ENCODE measurements at regions not wholly inside any gene's neighbourhood (a gene's known extent, or its start where the extent isn't known, plus 50 kb on each side); places are given as distances from the start of the nearest gene placed in this dataset.

DNA sequence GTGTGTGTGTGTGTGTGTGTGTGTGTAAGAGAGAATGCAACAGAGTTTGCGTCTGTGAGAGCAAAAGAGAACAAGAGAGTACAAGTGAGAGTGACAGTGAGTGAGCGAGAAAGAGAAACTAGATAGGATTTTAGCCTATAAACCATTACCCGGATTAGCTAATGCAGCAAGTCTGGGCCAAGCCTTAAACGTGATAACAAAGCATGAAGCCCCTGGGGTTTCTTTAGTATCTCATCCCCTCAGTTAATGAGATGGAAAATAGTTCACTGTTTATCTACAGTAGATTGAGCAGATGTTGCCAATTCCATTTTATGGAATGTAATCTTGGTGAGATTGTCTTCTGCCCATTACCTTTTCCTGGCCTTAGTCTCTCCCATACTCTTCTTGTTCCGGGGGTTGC lies 114.5 kb downstream of the MAT2B start:
- no peak for DNase-seq (ENCODE audit: low read depth, low spot score)

DNA sequence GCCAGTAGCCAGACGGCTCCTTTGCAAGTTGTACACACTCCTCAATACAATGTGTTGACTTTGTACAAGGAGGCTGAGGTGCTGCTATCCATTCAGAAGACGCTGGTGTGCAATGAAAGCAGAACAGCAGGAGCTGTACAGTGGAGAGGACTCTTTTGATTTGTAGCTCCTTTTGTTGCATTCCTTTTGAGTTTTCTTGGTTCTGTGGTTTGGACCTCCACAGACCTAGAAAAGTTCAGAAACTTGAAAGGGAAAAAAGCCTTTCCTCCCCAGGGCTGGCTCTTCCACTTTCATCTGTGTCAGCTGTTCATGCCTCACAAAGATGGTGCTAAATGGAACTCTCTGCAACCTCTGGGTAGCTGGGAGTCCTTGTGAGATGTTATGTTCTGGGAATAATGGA lies 117.4 kb downstream of the MAT2B start:
- DNase-seq (ENCODE audit: low read depth, low spot score): no peak

DNA sequence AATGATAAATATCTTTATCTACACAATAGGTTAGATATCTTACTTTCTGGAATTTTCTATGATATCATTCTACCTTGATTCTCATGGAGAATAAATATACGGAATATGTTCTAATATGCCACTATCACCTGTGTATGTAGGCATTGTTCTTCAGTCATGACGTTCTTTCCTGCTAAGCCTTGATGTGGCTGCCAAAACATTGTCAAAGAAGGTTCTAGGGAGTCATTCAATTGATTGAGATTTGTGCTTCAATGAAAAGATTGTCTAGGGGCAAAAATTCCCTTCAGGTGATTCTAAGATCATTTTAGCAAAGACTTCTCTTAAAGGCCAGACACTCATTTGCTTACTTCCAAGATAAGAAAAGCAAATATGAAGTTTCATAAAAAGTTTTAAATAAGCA lies 118.1 kb downstream of the MAT2B start:
- no peak for DNase-seq (ENCODE audit: low read depth, low spot score)

DNA sequence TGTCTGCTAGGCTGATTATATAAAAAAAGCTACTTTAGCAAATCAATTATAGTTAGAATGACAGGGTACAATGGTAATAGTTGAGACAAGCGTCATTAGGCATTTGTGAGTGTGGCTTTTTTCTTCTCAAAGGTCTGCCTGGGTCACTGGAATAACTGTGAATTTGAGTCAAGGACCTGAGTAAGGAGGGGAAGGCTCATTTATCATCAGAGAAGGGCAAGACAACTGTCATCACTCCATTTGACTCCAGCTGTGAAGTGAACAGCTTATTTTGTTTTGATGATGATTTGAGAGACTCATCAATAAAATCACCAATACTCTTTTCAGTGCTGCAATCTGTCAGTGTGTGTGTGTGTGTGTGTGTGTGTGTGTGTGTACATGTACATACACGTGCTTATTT lies 118.6 kb downstream of the MAT2B start:
- no peak for DNase-seq (ENCODE audit: low read depth, low spot score)

DNA sequence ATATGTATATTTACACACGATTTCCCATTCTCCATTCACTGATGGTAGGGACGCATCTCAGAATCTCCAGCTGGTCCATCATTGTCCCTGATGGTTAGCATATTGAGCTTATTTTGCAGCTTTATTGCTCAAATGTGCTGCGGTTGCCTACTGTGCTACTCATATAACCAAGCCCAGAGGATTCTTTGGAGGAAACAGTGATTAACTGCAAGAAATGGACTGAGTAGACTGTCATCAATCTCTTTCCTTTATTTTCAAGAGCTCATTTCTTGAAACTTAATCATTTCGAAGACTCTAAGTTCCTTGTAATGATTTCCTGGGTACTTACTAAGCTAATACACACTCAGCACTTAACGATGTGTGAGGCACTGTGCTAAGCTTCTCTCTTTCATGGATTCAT lies 119.0 kb downstream of the MAT2B start:
- no peak for DNase-seq (ENCODE audit: low read depth, low spot score)

GRCh38 chr5:163626904-163627434 lies 121.5 kb downstream of the MAT2B start:
- DNase-seq (ENCODE audit: low read depth, low spot score): no peak

GRCh38 chr5:163631856-163632255 lies 126.4 kb downstream of the MAT2B start:
- no peak for DNase-seq (ENCODE audit: low read depth, low spot score)

- DNase-seq (ENCODE audit: low read depth, low spot score): no peak
These were observed 128.6 kb downstream of the MAT2B start for GRCh38 chr5:163633926-163634460.

GRCh38 chr5:163635631-163636030 lies 130.2 kb downstream of the MAT2B start:
- DNase-seq (ENCODE audit: low read depth, low spot score): no peak

- DNase-seq (ENCODE audit: low read depth, low spot score): no peak
These were observed 137.5 kb downstream of the MAT2B start for GRCh38 chr5:163642904-163643303.

GRCh38 chr5:163645421-163646416 lies 140.3 kb downstream of the MAT2B start:
- DNase-seq (ENCODE audit: low read depth, low spot score): no peak

- DNase-seq (ENCODE audit: low read depth, low spot score): no peak
These were observed 144.1 kb downstream of the MAT2B start for GRCh38 chr5:163649514-163649913.

DNA sequence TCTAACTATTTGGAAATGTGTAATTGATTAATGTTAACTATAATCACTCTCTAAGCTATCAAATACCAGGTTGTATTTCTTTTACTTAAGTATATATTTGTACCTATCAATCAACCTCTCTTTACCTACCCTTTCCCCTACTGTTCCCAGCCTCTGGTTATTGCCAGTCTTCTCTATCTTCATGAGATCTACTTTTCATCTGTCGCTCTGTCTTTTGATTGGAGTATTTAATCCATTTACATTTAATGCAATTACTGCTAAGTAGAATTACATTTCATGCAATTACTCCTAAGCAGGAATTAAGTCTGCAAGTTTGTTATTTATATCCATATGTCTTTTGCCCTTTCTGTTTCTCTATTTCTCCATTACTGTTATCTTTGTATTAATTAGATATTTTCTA lies 148.1 kb downstream of the MAT2B start:
- no peak for DNase-seq (ENCODE audit: low read depth, low spot score)

GRCh38 chr5:163658702-163659567 lies 153.5 kb downstream of the MAT2B start:
- no peak for DNase-seq (ENCODE audit: low read depth, low spot score)

GRCh38 chr5:163659568-163659902 lies 154.1 kb downstream of the MAT2B start:
- DNase-seq (ENCODE audit: low read depth, low spot score): no peak

- DNase-seq (ENCODE audit: low read depth, low spot score): no peak
These were observed 155.1 kb downstream of the MAT2B start for GRCh38 chr5:163660486-163660885.

GRCh38 chr5:163661360-163661759 lies 155.9 kb downstream of the MAT2B start:
- no peak for DNase-seq (ENCODE audit: low read depth, low spot score)

- no peak for DNase-seq (ENCODE audit: low read depth, low spot score)
These were observed 164.6 kb downstream of the MAT2B start for GRCh38 chr5:163670036-163670435.

GRCh38 chr5:163677092-163677491 lies 171.7 kb downstream of the MAT2B start:
- no peak for DNase-seq (ENCODE audit: low read depth, low spot score)

DNA sequence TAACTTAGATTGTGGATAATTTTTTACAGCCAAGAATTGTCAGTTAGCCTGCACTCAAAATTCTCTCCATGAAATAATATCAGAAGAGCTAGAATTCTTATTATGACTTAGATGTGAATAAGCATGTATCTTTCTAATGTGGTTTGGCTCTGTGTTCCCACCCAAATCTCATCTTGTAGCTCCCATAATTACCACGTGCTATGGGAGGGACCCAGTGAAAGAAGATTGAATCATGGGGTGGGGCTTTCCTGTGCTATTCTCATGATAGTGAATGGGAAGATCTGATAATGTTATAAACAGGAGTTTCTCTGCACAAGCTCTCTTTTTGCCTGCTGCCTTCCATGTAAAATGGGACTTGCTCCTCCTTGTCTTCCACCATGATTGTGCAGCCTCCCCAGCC lies 176.8 kb downstream of the MAT2B start:
- no peak for DNase-seq (ENCODE audit: low read depth, low spot score)

DNA sequence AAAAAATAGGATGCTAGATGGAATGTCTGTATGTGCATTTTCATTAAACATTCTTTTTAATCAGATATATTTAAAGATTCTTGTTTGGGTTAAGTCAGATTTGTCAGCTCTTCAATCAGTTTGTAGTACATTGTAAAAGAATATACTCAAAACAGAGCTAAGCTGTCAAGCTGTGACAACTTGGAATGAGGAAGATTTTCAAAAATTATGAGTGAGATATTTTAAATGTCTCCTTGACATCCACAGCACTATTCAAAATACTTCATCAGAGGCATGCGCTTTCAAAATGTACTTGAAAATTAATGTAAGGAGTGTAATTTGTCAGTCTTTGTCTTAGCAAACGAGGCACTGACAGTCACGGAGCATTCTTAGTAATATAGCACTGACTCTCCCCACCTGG lies 182.0 kb downstream of the MAT2B start:
- no peak for DNase-seq (ENCODE audit: low read depth, low spot score)

DNA sequence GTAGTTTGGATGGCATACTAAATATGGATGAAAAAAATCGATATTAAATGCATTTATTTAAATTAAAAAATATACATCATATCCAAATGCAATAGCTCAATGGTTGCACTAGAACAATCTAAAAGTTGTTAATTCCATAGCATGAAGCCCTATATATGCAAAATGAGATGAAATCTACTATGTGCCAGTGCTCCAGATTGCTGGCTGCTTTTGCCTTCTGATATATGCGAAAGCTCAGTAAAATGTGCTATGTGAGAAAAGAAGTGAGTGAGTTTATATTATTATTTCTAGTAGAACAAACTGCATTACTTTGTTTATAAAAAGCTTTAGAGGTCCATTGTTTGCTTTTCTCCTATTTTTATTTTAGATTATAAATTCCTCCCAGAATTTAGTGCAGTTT lies 186.7 kb downstream of the MAT2B start:
- no peak for DNase-seq (ENCODE audit: low read depth, low spot score)

All from pulmonary artery endothelial cell (primary cell).